ENCODE measurements at regions not wholly inside any gene's neighbourhood (a gene's known extent, or its start where the extent isn't known, plus 50 kb on each side); places are given as distances from the start of the nearest gene placed in this dataset.

DNA sequence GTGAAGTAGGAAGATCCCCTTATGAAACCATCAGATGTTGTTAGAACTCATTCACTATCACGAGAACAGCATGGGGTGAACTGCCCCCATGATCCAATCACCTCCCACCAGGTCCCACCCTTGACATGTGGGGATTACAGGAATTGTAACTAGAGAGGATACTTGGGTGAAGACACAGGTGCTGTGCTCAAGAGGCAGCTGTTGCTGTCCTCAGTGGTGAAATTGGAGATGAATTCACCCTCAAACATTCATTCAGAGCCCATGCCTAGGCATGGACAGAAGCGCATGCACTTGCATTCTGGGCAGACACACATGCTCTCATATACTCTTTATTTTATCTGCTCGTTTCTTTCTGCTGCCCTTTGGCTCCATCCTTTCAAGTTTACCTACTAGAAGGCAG, 385.0 kb downstream of the INSC start:
- H3K9me2 ChIP-seq (replicated peaks; ENCODE audit: low read length): no peaks in the 10 kb centered on the region
- H3F3A ChIP-seq (ENCODE audit: low read length, unreplicated experiment): no peaks in the 10 kb centered on the region
- ChIA-PET POLR2A (ENCODE audit: unreplicated experiment) (no interaction called here), CTCF (no interaction called here)
- H3K79me2 ChIP-seq (ENCODE audit: low read length): no peaks in the 10 kb centered on the region
- no peaks in the 10 kb centered on the region for H3K27me3 ChIP-seq (ENCODE audit: low read length)
- no peak overlapping the region for H3K4me3 ChIP-seq (ENCODE audit: low read length)
- no peaks in the 10 kb centered on the region for H3K36me3 ChIP-seq (ENCODE audit: low read depth, low read length)
- H2AFZ ChIP-seq (ENCODE audit: low read length): no peak overlapping the region
- ATAC-seq (no peak), DNase-seq (no peak)
- intact Hi-C loops (cut with micrococcal nuclease): no loop called here
- no peaks in the 10 kb centered on the region for H4K20me1 ChIP-seq (ENCODE audit: low read length)
- TF ChIP-seq EZH2phosphoT487 (IDR thresholded peaks at IDR 0.05; ENCODE audit: borderline replicate concordance, low read length) (no peak), EZH2 (IDR thresholded peaks at IDR 0.05; ENCODE audit: low read length, unreplicated experiment) (no peak)
- TF ChIP-seq, protein P1, sequence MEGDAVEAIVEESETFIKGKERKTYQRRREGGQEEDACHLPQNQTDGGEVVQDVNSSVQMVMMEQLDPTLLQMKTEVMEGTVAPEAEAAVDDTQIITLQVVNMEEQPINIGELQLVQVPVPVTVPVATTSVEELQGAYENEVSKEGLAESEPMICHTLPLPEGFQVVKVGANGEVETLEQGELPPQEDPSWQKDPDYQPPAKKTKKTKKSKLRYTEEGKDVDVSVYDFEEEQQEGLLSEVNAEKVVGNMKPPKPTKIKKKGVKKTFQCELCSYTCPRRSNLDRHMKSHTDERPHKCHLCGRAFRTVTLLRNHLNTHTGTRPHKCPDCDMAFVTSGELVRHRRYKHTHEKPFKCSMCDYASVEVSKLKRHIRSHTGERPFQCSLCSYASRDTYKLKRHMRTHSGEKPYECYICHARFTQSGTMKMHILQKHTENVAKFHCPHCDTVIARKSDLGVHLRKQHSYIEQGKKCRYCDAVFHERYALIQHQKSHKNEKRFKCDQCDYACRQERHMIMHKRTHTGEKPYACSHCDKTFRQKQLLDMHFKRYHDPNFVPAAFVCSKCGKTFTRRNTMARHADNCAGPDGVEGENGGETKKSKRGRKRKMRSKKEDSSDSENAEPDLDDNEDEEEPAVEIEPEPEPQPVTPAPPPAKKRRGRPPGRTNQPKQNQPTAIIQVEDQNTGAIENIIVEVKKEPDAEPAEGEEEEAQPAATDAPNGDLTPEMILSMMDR (conservative IDR thresholded peaks at IDR 0.05; ENCODE audit: low read depth, low read length): no peak
- no peak overlapping the region for H3K9ac ChIP-seq (ENCODE audit: low read length)
- BruUV-seq (replicated peaks): no TSS peak
- H3K27ac ChIP-seq (ENCODE audit: low read length): no peak overlapping the region
- no peaks in the 10 kb centered on the region for H3K4me1 ChIP-seq (ENCODE audit: insufficient read depth, low read length)
- 0 out of 2 replicates have a peak, but pooled peaks cover 9% of the 10 kb centered on the region for H3K9me3 ChIP-seq (ENCODE audit: low read length)
- no peak overlapping the region for H3K4me2 ChIP-seq (ENCODE audit: low read length)

- Histone ChIP-seq H3K9me3 (ENCODE audit: low read length) (0 out of 2 replicates have a peak, but pooled peaks cover 9% of the 10 kb centered on the region), H3K36me3 (ENCODE audit: low read depth, low read length) (no peaks in the 10 kb centered on the region), H3K4me2 (ENCODE audit: low read length) (no peak overlapping the region), H3K27me3 (ENCODE audit: low read length) (no peaks in the 10 kb centered on the region), H3F3A (ENCODE audit: low read length, unreplicated experiment) (no peaks in the 10 kb centered on the region), H2AFZ (ENCODE audit: low read length) (no peak overlapping the region), H3K9me2 (replicated peaks; ENCODE audit: low read length) (no peaks in the 10 kb centered on the region), H3K27ac (ENCODE audit: low read length) (no peak overlapping the region), H3K79me2 (ENCODE audit: low read length) (no peaks in the 10 kb centered on the region), H3K4me1 (ENCODE audit: insufficient read depth, low read length) (no peaks in the 10 kb centered on the region), H3K4me3 (ENCODE audit: low read length) (no peak overlapping the region), H4K20me1 (ENCODE audit: low read length) (no peaks in the 10 kb centered on the region), H3K9ac (ENCODE audit: low read length) (no peak overlapping the region)
- DNase-seq (no peak), ATAC-seq (no peak)
- POLR2A ChIA-PET (ENCODE audit: unreplicated experiment): no interaction called here
- intact Hi-C loops (cut with micrococcal nuclease): no loop called here
- TF ChIP-seq, protein P1 (conservative IDR thresholded peaks at IDR 0.05; ENCODE audit: low read depth, low read length): no peak
- TF ChIP-seq EZH2phosphoT487 (IDR thresholded peaks at IDR 0.05; ENCODE audit: borderline replicate concordance, low read length) (no peak), EZH2 (IDR thresholded peaks at IDR 0.05; ENCODE audit: low read length, unreplicated experiment) (no peak)
- CTCF ChIA-PET: no interaction called here
- no TSS peak for BruUV-seq (replicated peaks)
These were observed 385.9 kb downstream of the INSC start for GRCh38 chr11:15500643-15501042.

GRCh38 chr11:15501566-15501965, 386.8 kb downstream of the INSC start:
- H3K27me3 ChIP-seq (ENCODE audit: low read length): no peaks in the 10 kb centered on the region
- ChIA-PET CTCF (no interaction called here), POLR2A (ENCODE audit: unreplicated experiment) (no interaction called here)
- intact Hi-C loops (cut with micrococcal nuclease): no loop called here
- no peak overlapping the region for H3K4me2 ChIP-seq (ENCODE audit: low read length)
- no peaks in the 10 kb centered on the region for H4K20me1 ChIP-seq (ENCODE audit: low read length)
- TF ChIP-seq, protein P1 (conservative IDR thresholded peaks at IDR 0.05; ENCODE audit: low read depth, low read length): no peak
- TF ChIP-seq EZH2 (IDR thresholded peaks at IDR 0.05; ENCODE audit: low read length, unreplicated experiment) (no peak), EZH2phosphoT487 (IDR thresholded peaks at IDR 0.05; ENCODE audit: borderline replicate concordance, low read length) (no peak)
- no peaks in the 10 kb centered on the region for H3K79me2 ChIP-seq (ENCODE audit: low read length)
- ATAC-seq: no peak
- no peak for DNase-seq
- H3K9me2 ChIP-seq (replicated peaks; ENCODE audit: low read length): no peaks in the 10 kb centered on the region
- no TSS peak for BruUV-seq (replicated peaks)
- H3K9ac ChIP-seq (ENCODE audit: low read length): no peak overlapping the region
- no peaks in the 10 kb centered on the region for H3K4me1 ChIP-seq (ENCODE audit: insufficient read depth, low read length)
- H3K27ac ChIP-seq (ENCODE audit: low read length): no peak overlapping the region
- H3F3A ChIP-seq (ENCODE audit: low read length, unreplicated experiment): no peaks in the 10 kb centered on the region
- H3K4me3 ChIP-seq (ENCODE audit: low read length): no peak overlapping the region
- no peak overlapping the region for H2AFZ ChIP-seq (ENCODE audit: low read length)
- 0 out of 2 replicates have a peak, but pooled peaks cover 9% of the 10 kb centered on the region for H3K9me3 ChIP-seq (ENCODE audit: low read length)
- H3K36me3 ChIP-seq (ENCODE audit: low read depth, low read length): no peaks in the 10 kb centered on the region
